ENCODE measurements at regions not wholly inside any gene's neighbourhood (a gene's known extent, or its start where the extent isn't known, plus 50 kb on each side); places are given as distances from the start of the nearest gene placed in this dataset.
A peak's percentile ranks its signal among the peaks of the same experiment; 100 is the strongest.
"Not testable (repeated sequence)": the region's sequence is repeated elsewhere in the genome, so short reads cannot be mapped to it uniquely, and the experiment has no call there.

DNA sequence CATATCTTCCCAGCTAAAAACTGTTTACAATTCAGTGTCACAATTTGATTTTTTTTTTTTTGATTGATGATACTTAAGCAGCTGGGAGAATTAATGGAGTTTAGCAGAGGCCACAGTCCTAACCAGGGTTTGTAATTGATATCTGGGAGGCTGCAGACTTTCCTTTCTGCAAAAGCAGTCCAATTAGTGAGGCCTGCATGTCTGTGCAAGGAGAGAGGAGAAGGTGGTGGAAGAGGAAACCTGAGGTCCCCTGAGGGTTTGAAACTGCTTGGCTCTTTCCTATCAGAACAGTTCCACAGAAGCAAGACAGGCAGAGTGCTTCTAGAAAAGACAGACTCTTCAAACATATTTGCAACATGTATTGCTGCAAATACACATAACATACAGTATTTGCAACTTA lies 160.8 kb upstream of the KRR1 start:
- no peak for DNase-seq (ENCODE audit: low read depth, low spot score)
- H3K4me3 ChIP-seq (ENCODE audit: low read length), result no peak overlapping the region

DNA sequence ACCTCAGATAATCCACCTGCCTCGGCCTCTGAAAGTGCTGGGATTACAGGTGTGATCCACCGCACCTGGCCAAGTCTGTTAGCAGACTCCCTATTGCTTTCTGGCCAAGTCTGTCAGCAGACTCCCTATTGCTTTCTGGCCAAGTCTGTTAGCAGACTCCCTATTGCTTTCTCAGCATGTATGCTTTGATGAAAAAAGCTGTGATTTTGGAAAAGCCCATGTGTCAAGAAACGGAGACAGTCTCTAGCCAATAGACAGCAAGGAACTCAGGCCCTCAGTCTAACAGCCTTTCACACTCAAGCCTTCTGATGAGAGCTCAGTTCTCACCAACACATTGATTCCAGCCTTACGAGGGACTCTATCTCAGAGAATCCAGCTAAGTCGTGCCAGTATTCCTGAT lies 158.8 kb upstream of the KRR1 start:
- H3K4me3 ChIP-seq (ENCODE audit: low read length), result no peak overlapping the region
- DNase-seq (ENCODE audit: low read depth, low spot score), result no peak

DNA sequence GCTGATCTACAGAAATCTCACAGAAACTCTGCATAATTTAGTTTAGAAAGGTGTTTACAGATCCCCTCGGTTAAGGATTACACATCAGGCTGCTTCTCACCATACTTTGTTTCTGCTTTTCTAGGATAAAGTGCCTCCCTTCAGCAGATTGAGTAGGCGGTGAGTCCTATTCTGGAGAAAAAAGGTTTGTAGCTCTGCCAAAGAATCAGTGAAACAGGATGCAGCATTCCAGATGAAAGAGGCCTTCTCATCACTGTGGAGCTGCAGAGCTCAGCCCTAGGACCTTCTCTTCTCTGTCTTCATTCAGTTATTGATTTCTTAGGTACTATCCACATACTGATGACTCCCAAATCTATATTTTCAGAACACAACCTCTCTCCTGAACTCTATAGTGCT lies 155.5 kb upstream of the KRR1 start:
- no peak overlapping the region for H3K4me3 ChIP-seq (ENCODE audit: low read length)
- no peak for DNase-seq (ENCODE audit: low read depth, low spot score)

DNA sequence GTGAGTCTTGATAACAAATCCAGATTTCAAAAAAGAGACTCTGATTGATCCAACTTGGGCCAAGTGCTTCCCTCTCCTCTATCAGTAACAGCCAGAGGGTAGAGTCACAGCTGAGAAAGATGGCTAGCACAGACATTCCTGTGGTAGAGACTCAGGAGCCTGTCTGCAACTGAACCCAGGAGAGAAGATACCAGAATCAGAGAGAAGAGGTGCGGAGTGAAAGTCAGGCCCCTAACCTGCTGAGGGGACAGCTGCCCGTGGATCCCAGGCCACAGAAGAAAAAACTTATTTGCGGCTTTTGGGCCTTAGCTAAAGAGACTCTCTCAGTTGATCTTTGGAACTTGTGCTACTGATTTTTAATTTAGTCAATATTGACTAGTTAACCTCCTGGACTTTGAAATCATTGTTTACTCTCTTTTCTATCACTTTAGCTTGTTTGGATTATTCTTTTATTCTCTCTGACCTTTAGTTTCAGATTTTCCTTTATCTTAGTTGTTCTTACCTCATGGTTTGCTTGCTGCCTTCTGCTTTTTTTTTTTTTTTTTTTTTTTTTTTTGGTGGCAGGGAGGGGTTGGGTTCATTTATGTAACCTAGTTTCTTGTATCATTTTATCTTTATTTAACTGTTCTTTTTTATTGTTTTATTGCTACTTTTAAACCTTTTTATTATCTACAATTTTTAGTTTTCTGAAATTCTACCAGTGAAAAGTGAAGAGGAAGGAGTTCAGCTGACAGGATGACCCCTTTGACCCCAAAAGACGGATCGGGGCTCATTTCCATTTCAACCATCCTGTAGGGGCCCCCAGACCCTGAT lies 154.9 kb upstream of the KRR1 start:
- DNase-seq (ENCODE audit: low read depth, low spot score), result no peak
- no peak overlapping the region for H3K4me3 ChIP-seq (ENCODE audit: low read length)

DNA sequence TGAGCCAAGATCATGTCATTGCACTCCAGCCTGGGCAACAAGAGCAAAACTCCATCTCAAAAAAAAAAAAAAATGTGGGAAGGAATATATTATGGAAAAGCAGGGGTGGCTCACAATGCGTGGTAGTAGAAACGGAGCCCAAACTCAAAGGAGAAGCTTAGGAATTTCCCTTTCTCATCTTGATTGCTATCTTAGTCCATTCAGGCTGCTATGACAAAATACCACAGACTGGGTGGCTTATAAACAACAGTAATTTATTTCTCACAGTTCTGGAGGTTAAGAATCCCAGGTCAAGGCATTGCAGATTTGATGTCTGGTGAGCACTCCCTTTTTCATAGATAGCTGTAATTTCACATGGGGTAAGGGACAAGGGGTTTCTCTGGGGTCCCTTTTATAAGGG lies 153.8 kb upstream of the KRR1 start:
- DNase-seq (ENCODE audit: low read depth, low spot score), result no peak
- no peak overlapping the region for H3K4me3 ChIP-seq (ENCODE audit: low read length)

DNA sequence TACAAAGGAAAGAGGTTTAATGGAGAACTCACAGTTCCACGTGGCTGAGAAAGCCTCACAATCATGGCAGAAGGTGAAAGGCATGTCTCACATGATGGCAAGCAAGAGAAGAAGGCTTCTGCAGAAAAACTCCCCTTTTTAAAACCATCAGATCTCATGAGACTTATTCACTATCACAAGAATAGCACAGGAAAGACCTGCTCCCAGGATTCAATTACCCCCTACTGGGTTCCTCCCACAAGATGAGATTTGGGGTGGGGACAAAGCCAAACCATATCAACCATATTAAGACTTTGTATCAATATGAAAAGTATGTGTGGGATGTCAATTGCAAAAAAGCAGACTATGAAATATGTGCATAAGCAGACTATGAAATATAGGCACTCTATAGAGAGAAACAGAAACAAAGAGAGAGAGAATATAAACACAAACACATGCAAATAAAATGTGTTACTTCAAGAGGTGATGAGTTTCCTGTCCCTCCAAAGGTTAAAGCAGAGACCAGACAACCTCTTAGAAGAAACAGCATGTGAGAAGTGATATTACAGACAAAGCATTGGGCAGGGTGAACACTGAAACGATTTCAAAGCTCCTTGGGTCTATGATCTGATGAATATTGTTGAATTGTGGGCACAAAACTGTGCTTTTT lies 151.2 kb upstream of the KRR1 start:
- no peak overlapping the region for H3K4me3 ChIP-seq (ENCODE audit: low read length)
- DNase-seq (ENCODE audit: low read depth, low spot score), result no peak

DNA sequence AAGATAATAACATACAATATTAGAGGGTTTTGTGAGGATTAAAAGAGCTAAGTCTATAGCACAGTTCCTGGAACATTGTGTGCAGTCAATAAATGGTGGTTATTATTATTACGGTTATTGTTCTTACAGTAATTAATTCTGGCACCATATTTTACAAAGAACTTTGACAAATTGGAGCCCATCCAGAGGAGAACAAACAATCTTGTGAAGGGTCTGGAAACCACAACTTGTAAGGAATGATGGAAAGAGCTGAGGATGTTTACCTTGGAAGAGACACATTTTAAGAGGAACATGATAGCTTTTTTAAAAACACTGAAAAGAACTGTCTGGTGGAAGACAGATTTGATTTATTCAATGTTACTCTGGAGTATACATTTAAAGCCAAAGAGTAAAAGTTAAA lies 150.5 kb upstream of the KRR1 start:
- no peak overlapping the region for H3K4me3 ChIP-seq (ENCODE audit: low read length)
- DNase-seq (ENCODE audit: low read depth, low spot score), result no peak

DNA sequence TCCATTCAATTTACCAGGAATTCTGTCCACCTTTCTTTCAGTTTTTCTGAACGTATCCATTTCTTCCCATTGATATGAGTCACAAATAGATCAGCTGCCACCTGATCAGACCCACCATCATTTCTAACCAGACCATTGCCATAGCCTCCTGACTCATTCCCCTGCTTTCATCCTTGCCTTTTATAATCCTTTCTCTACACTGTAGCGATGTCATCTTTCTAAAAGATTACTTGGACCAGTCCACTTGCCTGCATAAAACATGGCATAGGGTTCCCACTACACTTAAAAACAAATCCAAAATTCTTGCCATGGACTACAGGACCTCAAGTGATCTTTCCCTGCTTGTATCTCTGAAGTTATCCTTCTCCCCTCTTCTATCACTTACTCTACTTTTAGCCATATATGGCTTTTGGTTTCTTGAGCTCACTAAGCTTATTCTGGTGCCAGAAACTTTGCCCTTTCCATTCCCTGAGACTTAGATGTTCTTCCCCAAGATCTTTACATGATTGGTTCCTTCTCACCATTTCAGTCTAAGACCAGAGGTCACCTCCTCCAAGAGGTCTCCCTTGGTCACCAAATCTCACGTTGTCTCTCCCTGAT lies 149.5 kb upstream of the KRR1 start:
- no peak for DNase-seq (ENCODE audit: low read depth, low spot score)
- H3K4me3 ChIP-seq (ENCODE audit: low read length), result no peak overlapping the region

DNA sequence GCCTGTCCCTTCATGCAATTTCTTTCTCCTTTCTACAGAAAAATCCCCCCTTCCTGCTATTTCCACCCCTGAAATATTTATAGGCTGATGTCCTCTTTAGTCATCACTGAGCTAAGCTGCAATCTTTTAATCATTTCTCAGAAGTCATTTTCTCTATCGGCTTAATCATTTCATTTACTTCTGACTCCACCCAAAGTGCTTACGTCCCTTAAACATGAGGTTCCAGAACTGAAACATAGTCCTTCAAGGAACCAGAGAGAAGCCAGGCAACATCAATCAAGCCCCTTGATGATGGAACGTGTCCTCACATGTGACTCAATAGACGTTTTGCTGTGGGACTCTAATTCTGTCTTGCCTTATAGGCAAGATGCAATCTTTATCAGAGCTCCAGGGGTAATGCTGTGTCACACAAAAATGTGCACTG lies 148.7 kb upstream of the KRR1 start:
- no peak overlapping the region for H3K4me3 ChIP-seq (ENCODE audit: low read length)
- no peak for DNase-seq (ENCODE audit: low read depth, low spot score)

DNA sequence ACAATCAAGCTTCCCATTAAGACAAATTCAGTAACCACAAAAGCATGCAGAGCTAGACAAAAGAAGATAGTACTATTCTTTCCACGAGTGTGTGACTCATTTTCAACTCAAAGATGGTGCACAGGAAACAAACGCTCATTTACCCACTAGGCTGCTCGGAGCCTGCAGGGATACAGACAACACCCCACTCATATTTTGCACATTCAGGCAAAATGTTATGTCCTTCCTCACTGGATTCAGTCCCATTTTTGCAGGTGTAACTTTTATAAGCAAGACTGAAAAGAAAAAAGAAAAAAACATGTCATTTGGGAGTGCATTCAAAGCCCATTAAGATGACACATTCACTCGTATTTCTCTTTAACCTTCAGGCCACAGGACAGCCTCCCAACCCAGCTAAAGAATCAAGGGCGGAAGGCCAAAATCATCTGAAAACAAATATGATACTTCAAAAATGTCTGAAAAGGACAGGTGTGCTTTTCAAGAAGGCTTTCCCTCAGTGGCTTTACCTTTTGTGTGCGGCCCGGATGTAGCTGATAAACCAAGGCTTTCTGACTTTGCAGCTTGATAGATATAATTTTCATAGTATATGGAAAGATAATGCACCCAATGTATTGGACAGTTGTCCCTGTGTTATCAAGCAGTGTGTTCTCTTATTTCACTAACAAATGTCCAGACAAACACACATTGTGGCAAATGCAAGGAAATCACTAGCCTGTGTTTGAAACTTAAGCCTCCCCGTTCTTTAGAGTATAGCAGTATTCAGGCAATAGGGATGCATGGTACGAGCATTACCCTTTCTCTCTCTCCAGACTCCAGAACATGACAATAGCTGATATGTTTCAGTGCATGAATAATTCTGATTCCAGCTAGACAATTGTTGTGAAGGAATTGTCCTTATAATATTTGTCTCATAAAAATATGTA lies 147.8 kb upstream of the KRR1 start:
- no peak for DNase-seq (ENCODE audit: low read depth, low spot score)
- no peak overlapping the region for H3K4me3 ChIP-seq (ENCODE audit: low read length)

DNA sequence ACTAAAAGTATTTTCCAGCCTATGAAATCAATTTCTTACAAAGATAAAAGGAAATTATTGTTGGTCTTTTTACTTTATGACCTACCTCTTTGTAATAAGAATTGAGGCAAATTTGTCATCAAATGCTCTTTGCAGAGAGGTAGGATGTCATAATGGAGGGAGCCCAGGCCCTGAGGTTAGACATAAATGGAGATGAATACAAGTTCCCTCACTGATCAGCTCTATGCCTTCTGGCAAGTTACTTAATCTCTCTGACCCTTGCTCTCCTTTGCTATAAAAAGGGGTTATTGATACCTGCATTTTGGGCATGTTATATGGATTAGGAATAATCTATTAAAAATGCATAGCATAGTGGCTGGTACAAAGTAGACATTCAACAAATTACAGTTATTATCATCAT lies 146.9 kb upstream of the KRR1 start:
- no peak for DNase-seq (ENCODE audit: low read depth, low spot score)
- H3K4me3 ChIP-seq (ENCODE audit: low read length), result no peak overlapping the region

DNA sequence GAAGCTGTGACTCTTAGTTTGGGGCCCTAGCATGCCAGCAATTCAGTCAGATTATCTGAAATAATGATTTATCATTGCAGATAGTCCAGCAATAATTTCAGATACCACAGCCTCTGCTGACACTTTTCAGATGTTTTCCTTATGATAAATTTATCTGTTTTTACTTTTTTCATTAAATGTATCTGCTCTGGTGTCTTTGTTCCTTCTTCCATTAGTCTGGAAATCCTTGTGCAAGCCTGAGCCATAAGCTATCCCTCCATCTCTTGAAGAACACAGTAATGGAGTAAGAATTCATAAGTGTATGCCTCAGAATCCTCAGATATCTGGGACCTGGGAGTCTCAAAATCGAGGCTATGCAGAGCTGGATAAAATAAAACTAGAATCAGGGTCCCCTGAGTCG lies 146.4 kb upstream of the KRR1 start:
- no peak for DNase-seq (ENCODE audit: low read depth, low spot score)
- H3K4me3 ChIP-seq (ENCODE audit: low read length), result no peak overlapping the region

DNA sequence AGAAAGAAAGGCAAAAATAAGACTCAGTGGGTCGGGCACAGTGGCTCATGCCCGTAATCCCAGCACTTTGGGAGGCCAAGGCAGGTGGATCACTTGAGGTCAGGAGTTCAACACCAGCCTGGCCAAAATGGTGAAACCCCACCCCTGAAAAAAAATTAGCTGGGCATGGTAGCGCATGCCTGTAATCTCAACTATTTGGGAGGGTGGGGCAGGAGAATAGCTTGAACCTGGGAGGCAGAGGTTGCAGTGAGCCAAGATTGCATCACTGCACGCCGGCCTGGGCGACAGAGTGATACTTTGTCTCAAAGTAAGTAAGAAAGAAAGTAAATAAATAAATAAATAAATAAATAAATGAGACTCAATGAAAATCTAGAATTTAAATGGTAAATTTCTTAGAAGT lies 145.9 kb upstream of the KRR1 start:
- not testable (repeated sequence) for H3K4me3 ChIP-seq (ENCODE audit: low read length); DNase-seq (ENCODE audit: low read depth, low spot score)

DNA sequence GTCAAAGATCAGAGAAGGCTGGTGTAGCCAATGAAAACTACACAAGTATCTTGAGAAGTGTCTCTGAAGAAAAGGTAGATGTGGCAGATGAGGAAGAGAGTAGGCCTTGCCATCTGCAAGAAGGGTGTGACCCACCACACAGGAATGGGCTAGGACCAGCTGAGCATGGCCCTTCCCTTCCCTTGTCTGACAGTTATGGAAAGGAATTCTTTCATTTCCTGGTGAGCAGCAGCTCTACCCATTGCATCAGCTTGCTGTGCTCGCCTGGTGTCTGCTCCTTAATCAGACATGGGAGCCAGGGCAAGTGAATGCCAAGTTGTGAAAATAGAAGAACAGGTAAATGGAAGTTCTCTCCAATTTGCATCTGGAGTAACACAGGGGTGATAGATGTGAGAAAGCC lies 145.2 kb upstream of the KRR1 start:
- no peak for DNase-seq (ENCODE audit: low read depth, low spot score)
- no peak overlapping the region for H3K4me3 ChIP-seq (ENCODE audit: low read length)

DNA sequence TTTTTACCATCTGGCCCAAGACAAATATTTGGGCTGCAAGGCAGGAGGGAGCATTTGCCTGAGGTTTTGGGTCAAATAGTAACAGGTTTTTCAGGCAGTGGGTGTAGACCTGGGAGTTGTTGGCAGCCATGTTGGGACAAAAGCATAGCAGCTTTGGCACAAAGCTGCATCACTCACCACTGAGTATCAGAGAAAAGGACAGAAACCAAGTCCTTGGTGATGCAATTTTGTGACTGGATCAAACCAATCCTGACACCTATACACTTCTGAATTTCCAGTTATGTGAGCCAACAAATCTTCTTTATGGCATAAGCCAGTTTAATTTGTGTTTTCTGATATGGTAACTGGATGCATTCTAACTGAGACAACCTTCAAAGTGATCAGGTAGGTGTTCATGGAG lies 144.8 kb upstream of the KRR1 start:
- DNase-seq (ENCODE audit: low read depth, low spot score), result no peak
- no peak overlapping the region for H3K4me3 ChIP-seq (ENCODE audit: low read length)

DNA sequence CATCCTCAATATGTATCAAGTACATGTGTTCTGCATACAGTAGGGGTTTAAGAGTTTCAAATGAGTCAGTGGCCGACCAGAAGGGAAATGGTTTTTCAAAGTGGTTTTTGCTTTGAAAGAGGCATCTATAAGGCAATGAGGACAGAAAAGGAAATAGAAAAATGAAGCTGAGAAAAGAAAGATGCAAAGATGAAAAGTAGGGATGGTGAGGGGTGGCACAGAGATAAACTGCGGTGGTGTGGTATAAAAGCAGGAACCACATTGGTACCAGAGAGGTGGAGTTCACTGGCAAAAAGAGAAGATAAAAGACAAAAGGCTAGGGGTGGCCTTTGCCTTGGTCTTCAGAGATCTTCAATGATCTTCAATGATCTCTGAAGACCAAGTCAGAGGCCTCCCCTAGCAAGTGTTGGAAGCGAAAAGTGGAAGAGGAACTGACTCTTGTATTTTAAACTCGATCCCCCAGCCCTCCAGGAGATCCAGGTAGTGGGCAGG lies 144.0 kb upstream of the KRR1 start:
- no peak overlapping the region for H3K4me3 ChIP-seq (ENCODE audit: low read length)
- DNase-seq (ENCODE audit: low read depth, low spot score), result peak; percentile 28

DNA sequence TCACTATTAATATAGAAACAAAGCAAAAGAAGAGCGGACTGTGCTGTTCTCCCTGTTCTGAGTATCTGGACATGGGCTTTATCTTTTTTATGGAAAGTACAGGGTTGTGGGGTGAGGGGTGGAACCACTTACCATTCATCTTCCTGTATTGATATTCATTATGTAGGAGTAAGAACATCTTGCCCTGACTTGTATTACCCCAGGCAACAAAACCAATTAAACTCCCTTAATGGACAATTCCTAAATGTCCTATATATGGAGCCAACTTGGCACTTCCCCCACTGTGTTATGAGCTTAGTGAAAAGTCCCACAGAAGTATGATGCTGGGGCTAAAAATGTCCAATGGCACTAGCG lies 139.9 kb upstream of the KRR1 start:
- H3K4me3 ChIP-seq (ENCODE audit: low read length), result no peak overlapping the region
- DNase-seq (ENCODE audit: low read depth, low spot score), result no peak

DNA sequence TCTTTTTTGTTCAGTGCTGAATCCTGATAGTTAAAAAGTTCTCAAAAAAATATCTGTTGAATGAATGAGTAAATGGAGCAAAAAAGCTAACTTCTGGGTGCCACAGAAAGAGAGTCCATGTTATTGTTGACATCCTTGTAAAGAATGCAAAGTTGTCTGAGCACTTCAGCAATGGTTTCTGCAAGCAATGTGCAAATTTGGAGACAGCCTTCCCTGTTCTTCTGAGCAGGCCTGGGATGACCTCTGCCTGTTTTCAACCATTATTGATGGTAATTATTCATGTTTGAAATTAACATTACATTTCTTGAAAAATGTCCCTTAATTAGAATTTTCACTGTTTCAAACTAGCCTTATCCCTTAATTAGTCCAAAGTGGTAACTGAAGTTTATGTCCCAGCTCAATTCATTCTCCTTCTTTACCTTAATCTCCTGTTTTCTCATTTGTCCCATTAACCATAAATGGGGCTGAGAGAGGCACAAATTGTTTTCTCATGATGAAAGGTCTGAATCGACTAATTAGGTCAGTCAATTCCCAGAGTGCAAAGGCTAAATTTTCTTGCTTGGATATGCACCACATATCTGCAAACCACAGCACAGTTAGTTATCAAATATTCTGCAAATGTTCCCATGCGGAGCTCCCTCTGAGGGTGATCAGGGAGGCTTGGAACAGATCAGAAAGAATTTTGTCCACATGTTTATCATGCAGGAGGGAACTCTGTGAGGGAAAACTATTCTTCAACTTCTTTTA lies 139.4 kb upstream of the KRR1 start:
- H3K4me3 ChIP-seq (ENCODE audit: low read length), result no peak overlapping the region
- no peak for DNase-seq (ENCODE audit: low read depth, low spot score)

DNA sequence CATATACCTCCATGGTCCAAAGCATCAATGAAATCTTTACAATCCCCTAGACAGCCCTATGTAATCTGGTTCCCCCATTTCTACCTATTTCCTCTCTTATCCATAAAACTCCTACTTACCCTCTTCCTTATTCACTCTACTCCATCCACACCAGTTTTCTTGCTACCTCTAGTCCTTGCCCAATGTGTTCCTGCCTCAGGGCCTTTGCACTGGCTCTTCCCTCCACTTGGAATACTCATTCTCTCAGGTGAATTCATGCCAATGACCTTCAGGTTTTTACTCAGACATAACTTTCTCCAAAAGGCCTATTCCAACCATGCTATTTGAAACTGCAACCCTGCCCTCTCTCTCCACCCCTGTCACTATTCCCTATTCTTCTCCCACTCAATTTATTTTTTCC lies 138.7 kb upstream of the KRR1 start:
- no peak overlapping the region for H3K4me3 ChIP-seq (ENCODE audit: low read length)
- no peak for DNase-seq (ENCODE audit: low read depth, low spot score)
